Left renal pelvis (tissue), 4 donors: ENCODE measurements at regions not wholly inside any gene's neighbourhood (a gene's known extent, or its start where the extent isn't known, plus 50 kb on each side); places are given as distances from the start of the nearest gene placed in this dataset.
"Not testable (repeated sequence)": the region's sequence is repeated elsewhere in the genome, so short reads cannot be mapped to it uniquely, and the experiment has no call there.

Experiments used
- DNase-seq, 4 donors: peaks; one replicate each; pipeline ENCODE4 v3.0.0-alpha.2; 2013; ENCODE audit warnings: low read depth in 4 of 4, low spot score in 3 of 4

DNA sequence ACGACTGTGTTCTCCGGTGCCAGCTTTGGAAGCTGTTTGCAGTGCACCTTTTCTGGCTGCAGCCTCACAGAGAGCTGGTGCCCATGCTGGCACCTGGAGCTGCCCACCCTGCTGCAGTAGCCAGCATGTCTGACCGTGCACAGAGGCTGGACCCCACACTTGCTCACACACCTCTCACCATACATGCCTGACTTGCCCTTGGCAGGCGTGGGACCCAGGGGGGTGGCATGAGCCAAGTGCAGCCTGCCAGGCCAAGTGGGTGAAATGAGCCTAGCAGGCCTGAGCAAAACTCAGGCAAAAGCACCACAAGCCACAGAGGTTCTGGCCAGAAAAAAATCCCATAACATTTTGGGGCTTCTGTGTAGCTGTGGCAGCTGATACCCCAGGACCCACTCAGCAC is 258.8 kb downstream of the XPNPEP1 start:
- DNase-seq, result no peak

DNA sequence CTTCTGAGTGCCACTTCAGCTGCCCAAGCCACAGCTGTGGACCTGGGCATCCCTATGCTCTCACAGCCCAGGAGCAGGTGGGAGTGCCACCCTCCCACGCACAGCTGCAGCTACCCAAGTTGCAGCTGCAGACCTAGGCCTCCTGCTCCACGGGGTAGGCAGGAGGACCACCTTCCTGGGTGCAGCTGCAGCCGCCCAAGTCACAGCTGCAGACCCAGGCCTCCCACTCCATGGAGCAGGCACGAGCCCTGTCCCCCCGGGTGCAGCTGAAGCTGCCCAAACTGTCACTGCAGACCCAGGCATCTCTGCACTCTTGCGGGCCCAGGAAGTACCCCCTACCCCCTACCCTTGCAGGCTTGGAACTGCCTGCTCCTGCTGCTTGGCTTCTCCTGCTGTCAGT is 260.2 kb downstream of the XPNPEP1 start:
- DNase-seq, result no peak

DNA sequence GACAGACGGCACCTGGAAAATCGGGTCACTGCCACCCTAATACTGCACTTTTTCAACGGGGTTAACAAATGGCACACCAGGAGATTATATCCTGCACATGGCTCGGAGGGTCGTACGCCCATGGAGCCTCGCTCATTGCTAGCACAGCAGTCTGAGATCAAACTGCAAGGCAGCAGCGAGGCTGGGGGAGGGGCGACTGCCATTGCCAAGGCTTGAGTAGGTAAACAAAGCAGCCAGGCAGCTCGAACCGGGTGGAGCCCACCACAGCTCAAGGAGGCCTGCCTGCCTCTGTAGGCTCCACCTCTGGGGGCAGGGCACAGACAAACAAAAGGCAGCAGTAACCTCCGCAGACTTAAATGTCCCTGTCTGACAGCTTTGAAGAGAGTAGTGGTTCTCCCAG is 270.7 kb downstream of the XPNPEP1 start:
- DNase-seq, result not testable (repeated sequence)

DNA sequence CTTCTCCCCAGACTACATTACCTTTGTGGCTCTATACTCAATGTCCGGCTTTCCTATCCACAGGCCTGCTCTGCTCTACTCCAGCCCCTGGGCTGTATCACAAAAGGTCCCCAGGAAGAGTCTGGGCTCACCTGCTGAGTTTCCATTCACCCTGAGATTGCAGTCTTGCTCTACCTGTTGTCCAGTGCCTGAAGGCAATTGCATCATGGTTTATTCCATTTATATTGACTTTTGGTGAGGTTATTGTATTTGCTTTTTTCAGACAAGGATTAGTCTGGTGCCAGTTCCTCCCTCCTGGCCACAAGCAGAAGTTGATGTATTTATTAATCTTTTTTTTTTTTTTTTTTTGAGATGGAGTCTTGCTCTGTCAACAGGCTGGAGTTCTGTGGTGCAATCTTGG is 273.1 kb downstream of the XPNPEP1 start:
- DNase-seq, result no peak

DNA sequence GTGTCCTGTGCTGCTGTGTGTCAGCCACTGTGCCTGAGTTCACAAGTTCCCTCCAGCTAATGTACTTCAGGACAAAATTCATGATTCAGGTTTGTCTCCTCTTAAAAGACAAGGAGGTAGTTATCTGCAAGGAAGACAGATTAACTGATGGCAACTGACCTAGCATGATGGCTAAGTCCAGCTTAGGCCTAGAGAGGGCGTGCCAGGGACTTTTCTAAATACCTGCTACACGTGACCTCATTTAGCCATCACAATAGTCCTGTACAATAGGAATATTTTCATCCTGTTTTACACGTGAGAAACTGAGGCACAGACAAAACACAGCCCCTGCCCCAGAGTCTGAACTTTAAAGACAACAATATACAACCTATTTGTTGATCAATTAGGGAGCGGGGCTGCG is 275.7 kb downstream of the XPNPEP1 start:
- no peak for DNase-seq

DNA sequence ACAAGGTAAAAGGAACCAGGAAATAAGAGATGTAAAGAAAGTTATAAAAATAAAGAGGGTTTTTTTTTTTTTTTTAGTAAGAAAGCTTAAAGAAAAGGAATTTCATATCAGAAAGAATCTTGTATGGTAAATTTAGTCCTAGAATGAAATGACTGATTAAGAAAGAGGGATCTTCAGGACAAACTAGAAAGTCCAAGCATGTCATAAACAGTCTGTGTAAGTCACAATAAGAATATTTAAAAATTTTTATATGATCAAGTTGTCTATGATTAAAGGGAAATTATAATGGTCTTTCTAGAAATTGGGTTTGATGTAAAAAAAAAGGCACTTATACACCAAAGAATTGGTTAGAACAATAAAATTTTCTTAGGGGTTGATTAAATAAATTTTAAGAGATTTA is 289.5 kb downstream of the XPNPEP1 start:
- DNase-seq, result no peak

DNA sequence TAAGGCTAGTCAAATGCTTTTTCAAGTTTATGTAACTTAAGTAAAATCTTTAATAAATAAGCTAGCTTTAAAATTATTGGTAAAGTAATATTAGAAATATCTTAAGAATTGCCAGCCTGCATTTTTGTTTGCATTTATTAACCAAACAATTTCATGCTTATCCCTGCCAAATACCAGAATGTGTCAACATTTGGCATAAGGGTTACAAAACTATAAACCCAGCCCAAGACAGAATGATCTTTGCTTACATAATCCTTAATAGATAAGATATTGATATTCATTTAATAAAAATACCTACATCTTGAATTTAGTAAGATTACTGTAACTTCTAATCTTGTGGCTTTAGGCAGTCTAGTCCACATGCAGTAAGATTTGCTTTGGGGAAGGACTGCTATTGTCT is 290.3 kb downstream of the XPNPEP1 start:
- DNase-seq, result not testable (repeated sequence)

DNA sequence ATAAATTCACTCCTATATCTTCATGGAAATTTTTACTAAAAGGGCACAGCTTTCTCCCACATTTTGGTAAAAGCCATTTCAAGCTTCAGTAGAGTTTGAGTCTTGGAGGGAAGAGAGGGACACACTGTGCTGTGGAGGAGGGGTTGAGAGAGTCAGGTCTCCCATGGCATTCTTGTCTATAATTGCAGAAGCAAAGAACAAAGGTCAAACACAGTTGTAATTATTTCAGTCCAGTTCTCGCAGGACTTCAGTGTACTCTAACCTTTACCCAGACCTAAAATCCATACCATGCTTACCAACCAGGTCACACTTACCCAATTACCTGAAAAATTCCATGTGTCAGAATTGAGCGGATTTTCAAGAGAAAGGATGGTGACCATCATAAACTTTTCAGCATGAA is 298.4 kb downstream of the XPNPEP1 start:
- no peak for DNase-seq

DNA sequence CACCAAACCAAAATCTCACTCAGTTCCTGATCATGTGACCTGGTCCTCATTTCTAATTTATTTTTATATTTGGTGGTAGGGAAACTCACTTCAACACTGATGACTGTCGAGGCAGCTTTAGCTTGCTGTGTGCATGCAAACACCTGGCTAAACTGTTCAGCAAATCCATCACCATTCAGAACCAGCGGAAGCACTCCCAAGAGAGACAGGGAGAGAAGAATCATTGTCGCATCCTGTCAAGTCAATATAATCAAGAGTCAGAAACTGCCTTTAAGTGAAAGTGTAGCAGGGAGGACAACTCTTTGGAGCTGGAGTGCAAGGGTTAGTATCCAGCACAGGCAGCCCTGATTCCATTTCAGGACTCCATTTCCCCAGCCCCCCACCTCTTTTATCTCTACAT is 300.7 kb downstream of the XPNPEP1 start:
- DNase-seq, result no peak

DNA sequence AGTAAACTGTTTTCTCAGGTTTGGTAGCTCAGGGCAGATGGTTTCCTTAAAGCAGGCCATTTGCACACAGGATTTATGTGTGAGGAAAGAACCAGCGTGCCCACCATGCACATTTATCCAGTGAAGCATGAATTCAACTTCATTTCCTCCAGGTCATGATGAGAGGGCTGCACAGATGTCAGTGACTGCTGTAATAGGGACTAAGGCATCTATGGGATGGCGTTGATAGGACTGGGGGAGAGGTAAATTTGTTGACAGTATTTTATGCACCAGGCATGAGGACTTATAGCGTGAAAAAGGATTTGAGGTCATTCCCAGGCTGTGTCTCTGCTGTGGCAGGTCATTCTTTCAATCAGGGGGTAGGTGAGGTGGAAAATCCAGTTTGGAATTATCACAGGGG is 302.9 kb downstream of the XPNPEP1 start:
- no peak for DNase-seq

DNA sequence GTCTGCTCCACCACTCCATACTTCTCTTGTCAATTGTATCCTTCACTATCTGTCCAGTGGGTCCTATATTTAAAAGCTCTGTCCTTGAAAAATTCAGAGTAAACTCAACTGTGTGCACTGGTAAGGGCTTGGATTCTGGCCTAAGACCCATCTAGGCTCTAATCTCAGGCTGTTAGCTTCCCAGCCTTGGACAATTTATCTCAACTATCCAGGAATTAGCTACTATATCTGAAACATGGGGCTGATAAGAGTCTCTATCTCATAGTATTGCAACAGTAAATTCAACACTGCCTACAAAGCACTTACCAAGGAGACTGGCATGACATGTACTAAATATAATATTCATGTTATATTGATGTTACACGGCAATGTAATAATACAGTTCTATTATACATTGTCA is 303.4 kb downstream of the XPNPEP1 start:
- no peak for DNase-seq

DNA sequence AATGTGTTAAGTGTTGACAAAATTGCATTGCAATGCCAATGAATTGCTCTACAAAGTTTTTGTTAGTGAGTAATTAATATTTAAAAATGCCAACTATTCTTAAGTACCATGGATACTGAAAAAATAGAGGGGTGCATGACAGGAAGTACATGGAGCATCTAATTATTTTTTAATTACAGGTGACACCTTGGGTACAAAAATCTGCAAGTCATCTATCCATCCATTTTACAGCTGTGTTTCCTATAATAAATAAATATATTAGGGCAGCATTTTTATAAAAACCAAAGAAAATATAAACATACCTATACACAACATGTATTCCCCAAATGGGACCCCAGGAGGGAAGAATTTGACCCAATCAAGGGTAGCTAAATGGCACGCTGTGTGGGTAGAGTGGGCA is 304.6 kb downstream of the XPNPEP1 start:
- no peak for DNase-seq

DNA sequence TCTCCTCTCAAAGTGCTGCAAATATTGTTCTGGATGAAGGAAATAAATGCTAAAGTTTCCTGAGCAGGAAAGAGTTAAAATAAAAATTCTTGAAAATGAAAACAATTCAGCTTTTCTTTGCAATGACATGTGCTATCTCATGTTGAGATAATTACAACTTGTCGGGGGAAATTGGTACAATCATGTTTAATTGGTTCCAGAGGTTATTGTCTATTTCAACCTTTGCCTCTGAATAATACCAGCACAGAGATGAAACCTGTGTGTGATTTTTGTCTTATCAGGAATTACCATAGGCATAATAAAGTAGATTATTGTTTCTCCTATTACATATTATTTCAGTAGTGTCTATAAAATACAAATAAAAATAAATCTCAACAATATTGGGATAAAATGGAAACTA is 305.0 kb downstream of the XPNPEP1 start:
- DNase-seq, result no peak

DNA sequence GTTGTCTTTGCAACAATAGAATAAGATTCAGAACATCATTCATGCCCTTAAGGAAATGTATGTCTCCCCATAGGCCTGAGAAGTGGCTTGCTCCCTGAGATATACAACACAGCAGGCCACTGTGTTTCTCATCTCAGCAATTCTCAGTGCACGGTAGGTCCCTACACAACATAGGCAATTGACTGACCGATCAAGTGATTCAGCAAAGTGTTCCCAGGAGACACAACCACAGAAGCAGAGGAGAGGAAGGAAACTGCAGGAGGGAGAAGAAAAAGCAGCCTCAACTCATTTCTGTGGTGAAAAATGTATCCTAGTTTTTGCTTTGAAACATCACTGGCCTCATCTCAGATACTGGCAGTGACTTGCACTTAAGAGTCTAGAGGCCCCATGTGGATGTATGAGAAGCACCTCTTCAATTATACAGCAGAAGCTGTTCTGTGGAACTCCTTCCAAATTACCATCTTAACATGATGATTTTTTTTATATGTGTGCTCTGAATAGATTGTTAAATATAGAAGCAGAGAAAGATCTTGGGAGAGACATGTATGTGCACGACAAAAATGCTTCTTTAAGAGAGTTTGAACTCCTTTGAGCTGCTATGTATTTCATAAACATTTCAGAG is 306.8 kb downstream of the XPNPEP1 start:
- no peak for DNase-seq

DNA sequence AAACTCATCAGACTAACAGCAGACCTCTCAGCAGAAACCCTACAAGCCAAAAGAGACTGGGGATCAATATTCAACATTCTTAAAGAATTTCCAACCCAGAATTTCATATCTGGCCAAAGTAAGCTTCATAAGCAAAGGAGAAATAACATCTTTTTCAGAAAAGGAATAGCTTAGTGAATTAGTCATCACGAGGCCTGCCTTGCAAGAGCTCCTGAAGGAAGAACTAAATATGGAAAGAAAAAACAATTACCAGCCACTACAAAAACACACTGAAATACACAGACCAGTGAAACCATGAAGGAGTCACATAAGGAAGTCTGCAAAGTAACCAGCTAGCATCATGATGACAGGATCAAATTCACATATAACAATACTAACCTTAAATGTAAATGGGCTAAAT is 328.0 kb downstream of the XPNPEP1 start:
- not testable (repeated sequence) for DNase-seq

DNA sequence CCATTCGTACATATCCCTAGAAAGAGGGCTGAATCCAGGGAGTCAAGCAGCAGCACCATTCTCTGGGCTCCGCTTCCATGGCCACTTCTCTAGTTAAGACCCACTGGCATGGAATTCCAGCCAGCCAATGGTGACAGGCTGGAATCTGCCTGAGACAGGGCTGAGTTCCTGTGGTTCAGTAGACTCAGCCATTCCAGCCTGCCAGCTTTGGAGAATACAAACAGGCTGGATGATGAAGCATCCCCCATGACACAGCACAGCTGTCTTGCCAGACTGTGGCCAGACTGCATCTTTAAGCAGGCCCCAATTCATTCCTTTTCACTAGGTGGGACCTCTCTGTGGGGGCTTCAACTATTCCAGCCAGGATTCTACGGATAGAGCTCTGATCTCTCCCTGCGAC is 329.6 kb downstream of the XPNPEP1 start:
- DNase-seq, result no peak

DNA sequence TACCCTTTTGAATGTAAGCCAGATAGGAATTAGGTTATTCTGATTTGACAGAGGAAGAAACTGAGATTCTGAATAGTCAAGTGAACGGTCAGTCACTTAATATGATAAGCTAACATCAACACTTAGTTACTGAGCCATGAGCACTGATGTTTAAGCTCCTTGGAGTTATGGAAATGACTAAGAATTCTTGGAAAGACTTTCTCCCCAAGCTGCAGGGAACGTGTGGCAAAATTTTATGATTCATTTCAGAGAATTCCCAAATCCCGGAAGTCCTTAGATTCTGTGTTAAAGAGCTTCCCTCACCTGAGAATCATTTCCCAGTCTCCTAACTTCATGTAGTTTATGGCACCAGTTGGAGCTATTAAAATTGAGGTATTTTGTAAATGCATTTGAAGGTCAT is 330.9 kb downstream of the XPNPEP1 start:
- DNase-seq, result no peak

DNA sequence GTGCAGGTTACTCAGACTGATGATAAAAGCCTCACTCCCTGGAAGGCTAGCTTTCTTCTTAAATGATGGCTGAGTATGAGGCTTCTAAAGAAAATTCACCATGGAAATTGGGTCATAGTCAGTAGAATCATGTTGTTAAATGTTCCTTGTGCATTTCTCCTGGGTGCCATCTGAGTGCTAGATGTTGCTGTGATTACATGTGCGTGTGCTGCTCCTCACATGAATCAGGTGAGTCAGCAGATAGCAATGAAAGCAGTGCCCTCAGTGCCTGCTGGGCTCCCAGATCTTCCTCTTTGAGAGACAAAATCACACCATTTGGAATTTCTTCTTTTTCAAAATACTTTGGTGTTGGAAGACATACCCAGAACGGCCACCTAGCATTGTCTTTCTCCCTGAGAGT is 331.7 kb downstream of the XPNPEP1 start:
- no peak for DNase-seq

DNA sequence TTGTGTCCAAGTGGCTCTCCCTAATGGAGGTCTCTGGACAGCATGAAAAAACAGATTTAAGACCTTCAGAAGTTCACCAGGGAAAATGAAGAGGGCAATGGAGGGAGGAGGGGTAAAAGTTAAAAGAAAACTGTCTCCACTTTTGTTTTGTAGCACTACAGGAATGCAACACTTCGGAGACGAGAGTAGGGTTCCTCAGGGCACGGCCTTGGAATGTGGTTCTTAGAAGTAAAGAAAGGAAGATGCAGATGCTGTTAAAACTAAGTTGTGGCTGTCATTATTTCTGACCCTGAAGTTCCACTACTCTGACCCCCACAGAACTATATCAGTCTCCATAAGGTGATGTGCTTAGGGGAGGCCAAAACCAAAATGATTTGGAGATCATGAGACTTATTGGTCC is 335.1 kb downstream of the XPNPEP1 start:
- no peak for DNase-seq

DNA sequence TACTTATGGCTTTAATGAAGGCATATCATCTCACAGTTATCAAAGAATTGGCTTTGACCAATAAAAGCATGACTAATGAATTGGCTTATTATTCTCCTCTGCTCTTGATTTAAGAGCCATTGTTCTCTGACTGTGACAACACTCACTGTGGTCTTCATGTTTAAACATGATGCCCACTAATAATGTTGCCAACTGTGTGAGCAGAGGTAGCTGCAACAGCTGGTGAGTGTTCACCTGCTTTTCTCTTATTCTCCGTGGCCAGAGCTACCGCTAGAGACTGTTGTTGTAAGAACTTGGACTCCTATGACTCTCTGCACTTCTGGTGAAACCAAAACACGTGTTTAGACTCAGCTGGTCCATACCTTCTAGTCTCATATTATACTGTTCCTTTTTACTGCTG is 335.9 kb downstream of the XPNPEP1 start:
- no peak for DNase-seq

DNA sequence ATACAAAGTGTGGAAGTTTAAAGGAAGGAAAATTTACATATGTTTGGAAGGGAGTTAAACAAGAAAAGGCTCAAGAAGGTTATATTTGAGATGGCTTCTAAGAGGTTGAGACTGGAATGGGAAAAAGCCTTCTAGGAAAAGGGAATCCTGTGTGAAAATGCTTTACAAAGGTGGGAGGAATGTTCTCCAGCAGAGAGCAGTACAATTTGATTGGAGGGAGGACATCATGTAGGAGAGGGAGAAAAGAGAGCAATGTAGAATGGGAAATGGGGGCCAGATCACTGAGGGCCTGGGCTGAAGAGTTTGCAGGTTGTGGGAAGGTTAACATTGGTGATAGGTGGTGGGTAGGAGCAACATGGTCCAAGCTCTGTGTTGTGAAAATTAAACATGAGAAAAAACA is 366.9 kb downstream of the XPNPEP1 start:
- DNase-seq, result no peak

DNA sequence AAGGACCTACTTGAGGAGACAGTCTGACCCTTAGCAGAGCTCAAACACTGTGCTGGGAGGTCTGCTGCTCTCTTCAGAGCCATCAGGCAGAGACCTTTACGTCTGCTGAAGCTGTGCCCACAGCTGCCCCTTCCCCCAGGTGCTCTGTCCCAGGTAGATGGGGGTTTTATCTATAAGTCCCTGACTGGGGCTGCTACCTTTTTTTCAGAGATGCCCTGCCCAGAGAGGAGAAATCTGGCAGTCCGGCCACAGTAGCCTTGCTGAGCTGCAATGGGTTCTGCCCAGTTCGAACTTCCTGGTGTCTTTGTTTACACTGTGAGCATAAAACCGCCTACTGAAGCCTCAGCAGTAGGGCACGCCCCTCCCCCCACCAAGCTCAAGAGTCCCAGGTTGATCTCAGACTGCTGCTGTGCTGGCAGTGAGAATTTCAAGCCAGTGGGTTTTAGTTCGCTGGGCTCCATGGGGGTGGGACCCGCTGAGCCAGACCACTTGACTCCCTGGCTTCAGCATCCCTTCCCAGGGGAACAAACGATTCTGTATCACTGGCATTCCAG is 381.2 kb downstream of the XPNPEP1 start:
- not testable (repeated sequence) for DNase-seq

DNA sequence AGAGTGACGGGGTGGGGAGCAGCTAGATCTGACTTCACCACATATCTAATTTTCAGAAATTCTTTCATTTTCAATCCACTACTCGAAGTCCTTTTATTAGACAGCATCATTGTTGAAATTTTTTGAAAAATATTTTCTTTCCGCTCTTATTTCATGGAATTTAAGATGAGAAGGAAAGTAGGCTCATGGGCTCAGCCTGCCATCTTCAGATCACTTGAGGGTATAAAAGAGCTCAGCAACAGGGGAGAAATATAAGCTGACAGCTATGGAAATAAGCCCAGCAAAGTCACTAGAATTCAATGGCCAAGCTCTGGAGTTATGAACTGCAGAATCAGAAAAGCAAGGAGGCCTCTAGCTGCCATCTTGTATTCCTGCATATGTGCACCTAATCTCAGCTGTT is 389.1 kb downstream of the XPNPEP1 start:
- no peak for DNase-seq
